ENCODE measurements at regions not wholly inside any gene's neighbourhood (a gene's known extent, or its start where the extent isn't known, plus 50 kb on each side); places are given as distances from the start of the nearest gene placed in this dataset.

- Histone ChIP-seq H3K4me3 (ENCODE audit: low read length) (no peak overlapping the region), H3K9me3 (ENCODE audit: low read length) (no peaks in the 10 kb centered on the region), H2AFZ (ENCODE audit: low read length) (no peak overlapping the region)
Measured at GRCh38 chr4:79266136-79266535, 59.7 kb downstream of the NAA11 start.

DNA sequence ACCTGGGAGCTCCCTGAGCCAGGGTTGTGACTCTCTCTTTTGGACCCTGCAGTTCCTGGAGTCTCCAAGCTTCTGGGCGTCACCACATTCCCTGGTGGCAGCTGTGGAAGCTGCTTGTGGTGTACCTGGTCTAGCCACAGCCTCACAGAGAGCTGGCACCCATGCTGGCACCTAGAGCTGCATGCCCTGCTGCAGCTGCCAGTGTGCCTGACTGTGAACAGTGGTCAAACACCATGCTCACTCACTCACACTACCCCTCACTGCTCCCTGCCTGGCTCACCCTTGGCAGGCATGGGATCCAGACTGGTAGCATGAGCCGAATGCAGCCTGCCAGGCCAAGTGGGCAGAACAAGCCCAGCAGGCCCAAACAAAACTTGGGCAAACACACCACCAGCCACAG is 66.6 kb downstream of the NAA11 start:
- no peaks in the 10 kb centered on the region for H3K79me2 ChIP-seq (ENCODE audit: low read length)
- no peaks in the 10 kb centered on the region for H3K9me2 ChIP-seq (replicated peaks; ENCODE audit: insufficient read depth, low read length)
- no peaks in the 10 kb centered on the region for H3K4me1 ChIP-seq (ENCODE audit: low read length)
- no peak for DNase-seq
- H3K27ac ChIP-seq (ENCODE audit: low read length), result no peak overlapping the region
- H3K4me2 ChIP-seq (ENCODE audit: low read depth, low read length, poor library complexity, severe bottlenecking), result no peak overlapping the region
- H3K9me3 ChIP-seq (ENCODE audit: low read length), result no peaks in the 10 kb centered on the region
- no peak overlapping the region for H3K4me3 ChIP-seq (ENCODE audit: low read length)
- no peaks in the 10 kb centered on the region for H4K20me1 ChIP-seq (ENCODE audit: insufficient read depth, low read depth, low read length)
- H3K9ac ChIP-seq (ENCODE audit: low read length), result no peak overlapping the region
- H2AFZ ChIP-seq (ENCODE audit: low read length), result no peak overlapping the region
- no peaks in the 10 kb centered on the region for H3K27me3 ChIP-seq (ENCODE audit: low read length)
- no peaks in the 10 kb centered on the region for H3K36me3 ChIP-seq (ENCODE audit: insufficient read depth, low read length)

More at GRCh38 chr4:79266136-79266535, 59.7 kb downstream of the NAA11 start:
- H3K36me3 ChIP-seq (ENCODE audit: insufficient read depth, low read length), result no peaks in the 10 kb centered on the region
- H3K27ac ChIP-seq (ENCODE audit: low read length), result no peak overlapping the region
- no peaks in the 10 kb centered on the region for H3K4me1 ChIP-seq (ENCODE audit: low read length)
- no peak for DNase-seq
- H4K20me1 ChIP-seq (ENCODE audit: insufficient read depth, low read depth, low read length), result no peaks in the 10 kb centered on the region
- H3K9me2 ChIP-seq (replicated peaks; ENCODE audit: insufficient read depth, low read length), result no peaks in the 10 kb centered on the region
- no peaks in the 10 kb centered on the region for H3K27me3 ChIP-seq (ENCODE audit: low read length)
- H3K4me2 ChIP-seq (ENCODE audit: low read depth, low read length, poor library complexity, severe bottlenecking), result no peak overlapping the region
- no peak overlapping the region for H3K9ac ChIP-seq (ENCODE audit: low read length)
- no peaks in the 10 kb centered on the region for H3K79me2 ChIP-seq (ENCODE audit: low read length)

DNA sequence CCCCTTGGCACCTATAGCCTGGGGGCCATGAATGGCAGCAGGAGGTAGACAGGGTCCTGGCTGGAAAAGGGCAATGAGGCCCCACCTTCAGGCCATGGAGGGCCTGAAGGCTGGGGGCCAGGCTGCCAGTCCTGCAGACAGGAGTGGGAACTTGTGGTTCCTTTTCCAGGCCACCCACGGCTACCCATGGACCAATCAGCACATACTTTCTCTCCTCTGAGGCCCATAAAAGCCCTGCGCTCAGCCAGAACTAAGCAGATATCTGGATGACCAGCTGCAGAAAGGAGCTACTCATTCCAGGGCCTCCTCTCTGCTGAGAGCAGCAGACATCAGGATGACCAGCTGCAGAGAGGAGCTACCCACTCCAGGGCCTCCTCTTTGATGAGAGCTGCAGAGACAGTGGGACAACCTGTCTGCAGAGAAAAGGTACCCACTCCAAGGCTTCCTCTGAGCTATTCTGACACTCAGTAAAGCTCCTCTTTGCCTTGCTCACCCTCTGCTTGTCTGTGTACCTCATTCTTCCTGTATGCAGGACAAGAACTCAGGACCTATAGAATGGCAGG is 67.2 kb downstream of the NAA11 start:
- H3K4me2 ChIP-seq (ENCODE audit: low read depth, low read length, poor library complexity, severe bottlenecking), result no peak overlapping the region

GRCh38 chr4:79257953-79258613 is 67.8 kb downstream of the NAA11 start:
- Histone ChIP-seq H4K20me1 (ENCODE audit: insufficient read depth, low read depth, low read length) (no peaks in the 10 kb centered on the region), H3K9me3 (ENCODE audit: low read length) (no peaks in the 10 kb centered on the region), H2AFZ (ENCODE audit: low read length) (no peak overlapping the region), H3K4me1 (ENCODE audit: low read length) (no peaks in the 10 kb centered on the region), H3K4me2 (ENCODE audit: low read depth, low read length, poor library complexity, severe bottlenecking) (no peak overlapping the region), H3K9ac (ENCODE audit: low read length) (no peak overlapping the region), H3K4me3 (ENCODE audit: low read length) (no peak overlapping the region), H3K27ac (ENCODE audit: low read length) (no peak overlapping the region), H3K27me3 (ENCODE audit: low read length) (no peaks in the 10 kb centered on the region), H3K36me3 (ENCODE audit: insufficient read depth, low read length) (no peaks in the 10 kb centered on the region), H3K9me2 (replicated peaks; ENCODE audit: insufficient read depth, low read length) (no peaks in the 10 kb centered on the region), H3K79me2 (ENCODE audit: low read length) (no peaks in the 10 kb centered on the region)
- no peak for DNase-seq

More for the DNA sequence above, 67.2 kb downstream of the NAA11 start:
- Histone ChIP-seq H3K27ac (ENCODE audit: low read length) (no peak overlapping the region), H3K4me3 (ENCODE audit: low read length) (no peak overlapping the region), H3K79me2 (ENCODE audit: low read length) (no peaks in the 10 kb centered on the region), H3K36me3 (ENCODE audit: insufficient read depth, low read length) (no peaks in the 10 kb centered on the region), H3K27me3 (ENCODE audit: low read length) (no peaks in the 10 kb centered on the region), H4K20me1 (ENCODE audit: insufficient read depth, low read depth, low read length) (no peaks in the 10 kb centered on the region), H2AFZ (ENCODE audit: low read length) (no peak overlapping the region), H3K9ac (ENCODE audit: low read length) (no peak overlapping the region), H3K9me2 (replicated peaks; ENCODE audit: insufficient read depth, low read length) (no peaks in the 10 kb centered on the region), H3K9me3 (ENCODE audit: low read length) (no peaks in the 10 kb centered on the region), H3K4me1 (ENCODE audit: low read length) (no peaks in the 10 kb centered on the region)
- DNase-seq, result no peak

DNA sequence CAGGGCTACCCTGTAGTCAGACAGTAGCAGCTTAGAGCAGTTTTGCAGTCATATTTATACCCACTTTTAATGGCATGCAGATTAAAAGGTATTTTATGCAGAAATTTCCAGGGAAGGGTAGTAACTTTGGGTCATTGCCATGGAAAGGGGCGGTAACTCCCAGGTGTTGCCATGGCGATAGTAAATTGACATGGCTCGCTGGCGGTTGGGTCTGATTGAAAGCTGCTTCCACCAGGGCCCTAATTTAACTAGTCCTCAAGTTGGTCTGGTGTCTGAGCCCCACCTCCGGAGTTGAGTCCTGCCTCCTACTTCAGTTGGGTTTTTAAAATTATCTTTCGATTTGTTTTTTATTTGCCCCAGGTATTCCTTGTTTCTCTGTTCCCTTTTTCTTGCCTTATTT is 70.1 kb downstream of the NAA11 start:
- no peaks in the 10 kb centered on the region for H3K27me3 ChIP-seq (ENCODE audit: low read length)
- no peak for DNase-seq

DNA sequence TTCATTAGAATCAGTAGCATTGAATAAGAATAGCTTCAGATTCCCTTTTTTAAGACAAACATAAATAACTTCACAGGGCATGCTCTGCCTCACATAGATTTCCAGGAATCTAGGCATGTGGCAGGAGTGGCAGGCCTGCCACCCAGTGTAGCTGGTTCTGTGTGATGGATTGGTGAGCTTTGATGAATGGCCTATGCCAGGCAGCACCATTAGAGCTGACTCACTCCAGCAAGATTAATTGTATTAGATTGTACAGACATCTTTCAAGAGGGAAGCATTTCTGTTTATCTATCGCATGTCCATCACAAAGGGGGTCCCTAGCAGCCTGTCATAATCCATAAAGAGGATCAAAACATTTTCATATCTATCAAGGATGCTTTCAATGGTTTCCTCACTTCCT is 71.9 kb downstream of the NAA11 start:
- Histone ChIP-seq H3K9me3 (ENCODE audit: low read length) (no peaks in the 10 kb centered on the region), H3K27ac (ENCODE audit: low read length) (no peak overlapping the region), H3K9ac (ENCODE audit: low read length) (no peak overlapping the region), H2AFZ (ENCODE audit: low read length) (no peak overlapping the region), H3K27me3 (ENCODE audit: low read length) (no peaks in the 10 kb centered on the region), H3K4me1 (ENCODE audit: low read length) (no peaks in the 10 kb centered on the region), H3K4me3 (ENCODE audit: low read length) (no peak overlapping the region), H4K20me1 (ENCODE audit: insufficient read depth, low read depth, low read length) (no peaks in the 10 kb centered on the region), H3K4me2 (ENCODE audit: low read depth, low read length, poor library complexity, severe bottlenecking) (no peak overlapping the region), H3K79me2 (ENCODE audit: low read length) (no peaks in the 10 kb centered on the region), H3K36me3 (ENCODE audit: insufficient read depth, low read length) (no peaks in the 10 kb centered on the region), H3K9me2 (replicated peaks; ENCODE audit: insufficient read depth, low read length) (no peaks in the 10 kb centered on the region)
- no peak for DNase-seq

More for the DNA sequence above, 70.1 kb downstream of the NAA11 start:
- Histone ChIP-seq H4K20me1 (ENCODE audit: insufficient read depth, low read depth, low read length) (no peaks in the 10 kb centered on the region), H3K79me2 (ENCODE audit: low read length) (no peaks in the 10 kb centered on the region), H3K9me3 (ENCODE audit: low read length) (no peaks in the 10 kb centered on the region), H2AFZ (ENCODE audit: low read length) (no peak overlapping the region), H3K4me3 (ENCODE audit: low read length) (no peak overlapping the region), H3K36me3 (ENCODE audit: insufficient read depth, low read length) (no peaks in the 10 kb centered on the region), H3K4me1 (ENCODE audit: low read length) (no peaks in the 10 kb centered on the region), H3K27ac (ENCODE audit: low read length) (no peak overlapping the region), H3K9ac (ENCODE audit: low read length) (no peak overlapping the region), H3K9me2 (replicated peaks; ENCODE audit: insufficient read depth, low read length) (no peaks in the 10 kb centered on the region), H3K4me2 (ENCODE audit: low read depth, low read length, poor library complexity, severe bottlenecking) (no peak overlapping the region)

GRCh38 chr4:79253168-79253567 is 72.7 kb downstream of the NAA11 start:
- no peak overlapping the region for H3K4me3 ChIP-seq (ENCODE audit: low read length)
- no peaks in the 10 kb centered on the region for H3K27me3 ChIP-seq (ENCODE audit: low read length)
- no peaks in the 10 kb centered on the region for H3K4me1 ChIP-seq (ENCODE audit: low read length)
- H3K9me3 ChIP-seq (ENCODE audit: low read length), result no peaks in the 10 kb centered on the region
- H3K36me3 ChIP-seq (ENCODE audit: insufficient read depth, low read length), result no peaks in the 10 kb centered on the region
- H3K27ac ChIP-seq (ENCODE audit: low read length), result no peak overlapping the region
- H3K79me2 ChIP-seq (ENCODE audit: low read length), result no peaks in the 10 kb centered on the region
- DNase-seq, result no peak
- no peaks in the 10 kb centered on the region for H4K20me1 ChIP-seq (ENCODE audit: insufficient read depth, low read depth, low read length)
- H2AFZ ChIP-seq (ENCODE audit: low read length), result no peak overlapping the region
- no peak overlapping the region for H3K4me2 ChIP-seq (ENCODE audit: low read depth, low read length, poor library complexity, severe bottlenecking)
- H3K9ac ChIP-seq (ENCODE audit: low read length), result no peak overlapping the region
- no peaks in the 10 kb centered on the region for H3K9me2 ChIP-seq (replicated peaks; ENCODE audit: insufficient read depth, low read length)

DNA sequence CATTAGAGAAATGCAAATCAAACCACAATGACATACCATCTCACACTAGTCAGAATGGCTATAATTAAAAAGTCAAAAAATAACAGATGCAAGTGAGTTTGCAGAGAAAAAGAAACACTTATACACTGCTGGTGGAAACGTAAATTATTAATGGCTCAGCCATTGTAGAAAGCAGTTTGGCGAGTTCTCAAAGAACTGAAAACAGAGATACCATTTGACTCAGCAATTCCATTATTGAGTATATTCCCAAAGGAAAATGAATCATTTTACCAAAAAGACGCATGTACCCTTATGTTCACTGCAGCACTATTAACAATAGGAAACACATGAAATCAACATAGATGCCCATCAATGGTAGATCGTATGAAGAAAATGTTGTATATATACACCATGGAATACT is 75.0 kb downstream of the NAA11 start:
- no peaks in the 10 kb centered on the region for H4K20me1 ChIP-seq (ENCODE audit: insufficient read depth, low read depth, low read length)

More for the DNA sequence above, 75.0 kb downstream of the NAA11 start:
- Histone ChIP-seq H3K79me2 (ENCODE audit: low read length) (no peaks in the 10 kb centered on the region), H3K9me3 (ENCODE audit: low read length) (no peaks in the 10 kb centered on the region), H3K27ac (ENCODE audit: low read length) (no peak overlapping the region), H3K9ac (ENCODE audit: low read length) (no peak overlapping the region), H3K36me3 (ENCODE audit: insufficient read depth, low read length) (no peaks in the 10 kb centered on the region), H3K27me3 (ENCODE audit: low read length) (no peaks in the 10 kb centered on the region), H3K9me2 (replicated peaks; ENCODE audit: insufficient read depth, low read length) (no peaks in the 10 kb centered on the region), H3K4me2 (ENCODE audit: low read depth, low read length, poor library complexity, severe bottlenecking) (no peak overlapping the region), H2AFZ (ENCODE audit: low read length) (no peak overlapping the region), H3K4me1 (ENCODE audit: low read length) (no peaks in the 10 kb centered on the region), H3K4me3 (ENCODE audit: low read length) (no peak overlapping the region)
- no peak for DNase-seq

Data from Karpas-422 (cell line).